Activated B cell treated with CpG ODN at 0.5 μM for 24 hours (primary cell): ENCODE measurements at regions not wholly inside any gene's neighbourhood (a gene's known extent, or its start where the extent isn't known, plus 50 kb on each side); places are given as distances from the start of the nearest gene placed in this dataset.

Source experiments
- ATAC-seq: fragments of 200-7000 bp; cut with Tn5 transposase; one replicate; pipeline ENCODE4 v1.10.0; 2021; ENCODE audit warnings: low read depth, mild to moderate bottlenecking, moderate library complexity
- CTCF ChIA-PET: fragments of 350-600 bp; sonication (Branson Sonifier 250); formaldehyde crosslinking; loops from one replicate; lab custom pipeline; 2021; ENCODE audit warnings: antibody characterized with exemption; lab: Charles Lee
- POLR2A ChIA-PET: fragments of 350-600 bp; sonication (Branson Sonifier 250); formaldehyde crosslinking; loops from one replicate; lab custom pipeline; 2021; ENCODE audit warnings: antibody characterized with exemption; lab: Charles Lee
- DNase-seq: peaks from one replicate; pipeline ENCODE4 v3.0.0; 2022
- H3K27ac Mint-ChIP-seq: one replicate; pipeline ENCODE4 v1.8.0; 2020; ENCODE audit warnings: mixed read lengths
- H3K27me3 Mint-ChIP-seq: one replicate; pipeline ENCODE4 v1.8.0; 2021; ENCODE audit warnings: mixed read lengths
- H3K36me3 Mint-ChIP-seq: one replicate; pipeline ENCODE4 v1.8.0; 2021; ENCODE audit warnings: low read depth, mixed read lengths
- H3K4me1 Mint-ChIP-seq: one replicate; pipeline ENCODE4 v1.8.0; 2021; ENCODE audit warnings: mixed read lengths
- H3K4me3 Mint-ChIP-seq: one replicate; pipeline ENCODE4 v1.8.0; 2020; ENCODE audit warnings: mild to moderate bottlenecking, mixed read lengths
- H3K9me3 Mint-ChIP-seq: one replicate; pipeline ENCODE4 v1.8.0; 2020; ENCODE audit warnings: mixed read lengths
- CTCF ChIP-seq: fragments of 200-600 bp; IDR thresholded peaks from one replicate; pipeline ENCODE4 v1.8.0; 2022; ENCODE audit warnings: antibody characterized with exemption, mild to moderate bottlenecking
- intact Hi-C: fragments of 100-400 bp; cut with micrococcal nuclease; formaldehyde crosslinking; loops from one replicate; pipeline ENCODE4 v1.15.1; 2024

GRCh38 chr2:118722976-118723375 is 124.5 kb downstream of the EN1 start:
- intact Hi-C loops: no loop called here
- no peak for DNase-seq
- Mint-ChIP-seq H3K27ac (no peak overlapping the region), H3K9me3 (peaks cover 8% of the 10 kb centered on the region), H3K4me3 (no peak overlapping the region), H3K36me3 (no peaks in the 10 kb centered on the region), H3K4me1 (no peaks in the 10 kb centered on the region), H3K27me3 (no peaks in the 10 kb centered on the region)
- POLR2A ChIA-PET: interaction anchor here (0.6 kb wide), 1 partner anchor 18 kb away, joined by 3 read pairs; no protein-coding TSS in a partner anchor
- no peak for ATAC-seq
- CTCF ChIA-PET: no interaction called here
- no peak for TF ChIP-seq CTCF

GRCh38 chr2:118721817-118722551 is 125.5 kb downstream of the EN1 start:
- intact Hi-C loops: no loop called here
- CTCF ChIA-PET: no interaction called here
- no peaks in the 10 kb centered on the region for H3K36me3 Mint-ChIP-seq
- DNase-seq: no peak
- TF ChIP-seq CTCF: no peak
- no peaks in the 10 kb centered on the region for H3K27me3 Mint-ChIP-seq
- ATAC-seq: no peak
- no peak overlapping the region for H3K4me3 Mint-ChIP-seq
- H3K9me3 Mint-ChIP-seq: peaks cover under 1% of the 10 kb centered on the region
- no peak overlapping the region for H3K27ac Mint-ChIP-seq
- POLR2A ChIA-PET: no interaction called here
- H3K4me1 Mint-ChIP-seq: no peaks in the 10 kb centered on the region

- TF ChIP-seq CTCF: no peak
- DNase-seq (no peak), ATAC-seq (no peak)
- Mint-ChIP-seq H3K4me1 (no peaks in the 10 kb centered on the region), H3K4me3 (no peak overlapping the region), H3K27me3 (no peaks in the 10 kb centered on the region), H3K36me3 (no peaks in the 10 kb centered on the region), H3K27ac (no peak overlapping the region), H3K9me3 (no peaks in the 10 kb centered on the region)
- intact Hi-C loops: no loop called here
- POLR2A ChIA-PET: no interaction called here
- CTCF ChIA-PET: no interaction called here
Measured at GRCh38 chr2:118720866-118721265, 126.6 kb downstream of the EN1 start.

- POLR2A ChIA-PET: no interaction called here
- CTCF ChIA-PET: no interaction called here
- no peaks in the 10 kb centered on the region for H3K36me3 Mint-ChIP-seq
- H3K27me3 Mint-ChIP-seq: no peaks in the 10 kb centered on the region
- TF ChIP-seq CTCF: no peak
- DNase-seq (no peak), ATAC-seq (no peak)
- H3K9me3 Mint-ChIP-seq: no peaks in the 10 kb centered on the region
- intact Hi-C loops: no loop called here
- H3K4me1 Mint-ChIP-seq: no peaks in the 10 kb centered on the region
- H3K27ac Mint-ChIP-seq: no peak overlapping the region
- H3K4me3 Mint-ChIP-seq: no peak overlapping the region
Measured at GRCh38 chr2:118718921-118719320, 128.5 kb downstream of the EN1 start.

GRCh38 chr2:118716102-118716501 is 131.3 kb downstream of the EN1 start:
- Mint-ChIP-seq H3K4me1 (no peaks in the 10 kb centered on the region), H3K4me3 (no peak overlapping the region), H3K27me3 (no peaks in the 10 kb centered on the region), H3K9me3 (no peaks in the 10 kb centered on the region), H3K36me3 (no peaks in the 10 kb centered on the region), H3K27ac (no peak overlapping the region)
- no peak for DNase-seq
- ATAC-seq: no peak
- POLR2A ChIA-PET: no interaction called here
- CTCF ChIA-PET: no interaction called here
- no peak for TF ChIP-seq CTCF
- intact Hi-C loops: no loop called here
